ENCODE measurements at regions not wholly inside any gene's neighbourhood (a gene's known extent, or its start where the extent isn't known, plus 50 kb on each side); places are given as distances from the start of the nearest gene placed in this dataset.
A peak's percentile ranks its signal among the peaks of the same experiment; 100 is the strongest.
"Not testable (repeated sequence)": the region's sequence is repeated elsewhere in the genome, so short reads cannot be mapped to it uniquely, and the experiment has no call there.

DNA sequence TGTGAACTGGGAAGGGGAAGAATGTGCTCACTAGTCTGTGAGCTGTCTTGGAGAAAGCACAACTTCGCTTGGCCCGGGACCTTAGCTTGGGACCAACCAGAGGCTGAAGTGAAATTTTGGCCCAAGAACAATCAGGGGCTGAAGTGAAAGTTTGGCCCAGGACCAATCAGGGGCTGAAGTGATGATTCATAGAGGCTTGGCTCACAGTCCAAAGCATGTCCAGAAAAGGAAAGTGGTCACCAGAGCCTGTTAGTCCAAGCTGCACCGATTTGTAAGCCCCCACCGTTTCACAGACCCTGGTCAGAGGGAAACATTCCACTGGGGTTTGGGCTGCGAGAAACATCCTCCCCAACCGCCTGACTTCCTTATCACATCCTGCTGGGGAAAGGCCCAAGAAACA, 763.3 kb downstream of the SPATA31A7 start:
- not testable (repeated sequence) for DNase-seq (ENCODE audit: low spot score)

DNA sequence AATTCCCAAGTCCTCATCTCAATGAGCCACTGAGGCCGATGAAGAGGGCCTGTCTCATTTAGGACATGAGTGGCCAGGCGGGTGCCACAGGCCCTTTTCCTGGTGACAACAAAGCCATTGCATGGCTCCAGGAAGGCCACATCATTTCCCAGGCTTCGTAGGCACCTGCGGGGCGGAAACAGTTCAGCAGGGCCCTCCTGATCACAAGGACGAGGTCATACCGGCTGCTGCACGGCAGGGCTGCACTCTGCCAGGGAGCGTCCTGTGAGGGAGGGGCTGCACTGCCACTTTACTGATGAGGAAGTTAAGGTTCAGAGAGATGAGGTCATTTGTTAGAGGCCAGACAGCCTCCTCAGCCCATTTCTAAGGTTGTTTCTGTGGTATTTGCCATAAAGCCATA, 781.8 kb downstream of the SPATA31A7 start:
- not testable (repeated sequence) for DNase-seq (ENCODE audit: low spot score)

DNA sequence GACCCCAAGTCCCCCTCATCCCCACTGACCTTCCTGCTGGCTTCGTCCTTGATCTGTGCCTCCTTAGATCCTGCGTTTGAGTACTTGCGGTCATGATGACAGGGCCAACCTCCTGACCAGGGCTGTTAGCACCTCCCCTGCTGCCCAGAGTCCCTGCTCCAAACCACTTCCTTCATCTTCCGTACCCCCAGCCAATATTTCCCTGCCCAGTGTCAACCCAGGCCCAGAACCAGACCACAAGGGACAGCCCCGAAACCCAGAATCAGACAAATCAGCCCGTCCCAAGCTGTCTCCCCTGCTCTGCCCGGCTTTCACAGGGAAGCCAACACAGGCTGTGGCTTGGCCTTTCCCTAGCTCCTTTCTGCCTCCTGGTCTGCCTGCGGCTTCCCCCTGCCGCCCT, 784.7 kb downstream of the SPATA31A7 start:
- peak; percentile 4 for DNase-seq (ENCODE audit: low spot score)

DNA sequence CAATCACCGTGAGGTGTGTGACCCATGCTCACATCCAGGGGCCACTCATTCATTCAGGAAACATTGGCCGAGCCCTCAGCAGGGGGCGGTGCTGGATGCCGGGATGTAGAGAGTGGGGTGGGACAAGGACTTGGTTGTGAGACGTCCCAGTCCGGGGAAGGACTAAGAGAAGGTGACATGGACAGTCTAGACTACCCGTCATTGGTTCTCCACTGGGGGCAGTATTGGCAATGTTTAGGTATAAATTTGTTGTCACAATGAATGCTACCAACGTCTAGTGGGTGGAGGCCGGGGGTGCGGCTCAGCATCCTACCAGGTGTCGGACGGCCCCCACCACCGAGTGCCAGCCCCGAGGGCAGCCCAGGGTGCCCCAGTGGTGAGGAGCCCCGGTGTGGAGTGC, 786.5 kb downstream of the SPATA31A7 start:
- not testable (repeated sequence) for DNase-seq (ENCODE audit: low spot score)

GRCh38 chr9:61982727-61983126, 792.9 kb downstream of the SPATA31A7 start:
- DNase-seq (ENCODE audit: low spot score): peak; percentile 1

GRCh38 chr9:61983441-61983840, 793.6 kb downstream of the SPATA31A7 start:
- not testable (repeated sequence) for DNase-seq (ENCODE audit: low spot score)

DNA sequence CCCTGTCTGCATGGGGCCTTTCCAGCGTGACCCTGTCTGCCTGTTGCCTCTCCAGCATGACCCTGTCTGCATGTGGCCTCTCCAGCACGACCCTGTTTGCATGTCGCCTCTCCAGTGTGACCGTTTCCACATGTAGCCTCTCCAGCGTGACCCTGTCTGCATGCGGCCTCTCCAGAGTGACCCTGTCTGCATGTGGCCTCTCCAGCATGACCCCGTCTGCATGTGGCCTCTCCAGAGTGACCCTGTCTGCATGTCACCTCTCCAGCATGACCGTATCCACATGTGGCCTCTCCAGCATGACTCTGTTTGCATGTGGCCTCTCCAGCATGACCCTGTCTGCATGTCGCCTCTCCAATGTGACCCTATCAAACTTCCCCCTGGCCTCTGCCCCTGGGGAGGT, 794.1 kb downstream of the SPATA31A7 start:
- DNase-seq (ENCODE audit: low spot score): peak; percentile 37

DNA sequence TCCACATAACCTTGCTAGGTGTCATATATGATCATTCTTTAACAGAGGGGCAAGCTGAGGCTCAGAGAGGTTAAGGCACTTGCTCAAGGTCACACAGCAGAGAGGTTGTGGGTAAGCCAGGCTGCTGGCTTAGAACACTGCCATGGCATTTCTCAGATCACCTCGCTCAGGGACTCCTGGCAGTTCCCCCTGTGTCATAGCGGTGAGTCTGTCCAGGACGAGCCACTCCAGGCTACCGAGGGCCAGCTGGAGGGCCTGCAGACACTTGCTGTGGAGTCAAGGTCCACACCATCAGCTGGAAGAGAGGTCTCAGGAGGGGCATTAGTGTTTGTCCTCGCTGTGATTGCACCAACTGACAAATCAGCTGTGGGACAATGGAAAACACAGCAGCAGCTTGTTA, 794.7 kb downstream of the SPATA31A7 start:
- not testable (repeated sequence) for DNase-seq (ENCODE audit: low spot score)

- not testable (repeated sequence) for DNase-seq (ENCODE audit: low spot score)
Observed at GRCh38 chr9:61992110-61992509, 802.3 kb downstream of the SPATA31A7 start.

DNA sequence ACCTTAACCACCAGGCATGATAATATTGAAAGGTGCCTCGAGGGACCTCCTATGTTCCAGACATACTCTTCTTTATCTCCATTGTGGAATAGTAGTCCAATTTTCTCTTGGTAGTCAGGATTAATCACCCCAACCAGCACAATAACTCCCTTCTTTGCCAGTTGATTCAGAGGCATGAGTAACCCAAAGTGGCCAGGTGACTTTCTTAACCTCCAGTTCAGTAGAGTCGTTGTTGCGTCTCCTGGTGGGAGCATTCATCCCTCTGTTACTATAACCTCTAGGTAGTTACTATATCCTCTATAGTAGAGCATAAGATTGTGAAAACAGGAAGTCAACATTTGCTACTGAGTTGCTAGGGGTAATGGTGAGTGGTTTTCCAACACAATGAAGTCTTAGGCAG, 842.6 kb downstream of the SPATA31A7 start:
- DNase-seq (ENCODE audit: low spot score): not testable (repeated sequence)

GRCh38 chr9:62038260-62038659, 848.4 kb downstream of the SPATA31A7 start:
- not testable (repeated sequence) for DNase-seq (ENCODE audit: low spot score)

- not testable (repeated sequence) for DNase-seq (ENCODE audit: low spot score)
Observed at GRCh38 chr9:62058155-62058554, 868.3 kb downstream of the SPATA31A7 start.

DNA sequence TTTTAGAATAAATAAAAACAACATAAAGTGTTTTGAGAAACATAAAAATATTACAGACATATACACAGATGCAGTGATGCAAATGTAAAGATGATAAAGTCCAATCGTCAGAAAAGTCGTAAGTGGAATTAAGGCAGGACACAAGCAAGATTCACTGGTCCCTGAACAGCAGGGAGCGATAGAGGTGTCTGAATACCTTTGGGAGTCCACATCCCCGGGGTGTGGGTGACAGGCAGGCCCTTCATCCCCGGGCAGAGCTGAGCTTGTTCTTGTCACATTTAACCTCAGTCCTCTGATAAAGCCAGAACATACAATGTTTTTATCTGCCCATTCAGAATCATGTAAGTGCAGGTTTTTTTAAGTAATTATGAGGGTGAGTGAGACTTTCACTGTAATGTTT, 881.2 kb downstream of the SPATA31A7 start:
- DNase-seq (ENCODE audit: low spot score): not testable (repeated sequence)

GRCh38 chr9:62073401-62073800, 883.6 kb downstream of the SPATA31A7 start:
- not testable (repeated sequence) for DNase-seq (ENCODE audit: low spot score)

GRCh38 chr9:62084245-62084644, 894.4 kb downstream of the SPATA31A7 start:
- DNase-seq (ENCODE audit: low spot score): not testable (repeated sequence)

DNA sequence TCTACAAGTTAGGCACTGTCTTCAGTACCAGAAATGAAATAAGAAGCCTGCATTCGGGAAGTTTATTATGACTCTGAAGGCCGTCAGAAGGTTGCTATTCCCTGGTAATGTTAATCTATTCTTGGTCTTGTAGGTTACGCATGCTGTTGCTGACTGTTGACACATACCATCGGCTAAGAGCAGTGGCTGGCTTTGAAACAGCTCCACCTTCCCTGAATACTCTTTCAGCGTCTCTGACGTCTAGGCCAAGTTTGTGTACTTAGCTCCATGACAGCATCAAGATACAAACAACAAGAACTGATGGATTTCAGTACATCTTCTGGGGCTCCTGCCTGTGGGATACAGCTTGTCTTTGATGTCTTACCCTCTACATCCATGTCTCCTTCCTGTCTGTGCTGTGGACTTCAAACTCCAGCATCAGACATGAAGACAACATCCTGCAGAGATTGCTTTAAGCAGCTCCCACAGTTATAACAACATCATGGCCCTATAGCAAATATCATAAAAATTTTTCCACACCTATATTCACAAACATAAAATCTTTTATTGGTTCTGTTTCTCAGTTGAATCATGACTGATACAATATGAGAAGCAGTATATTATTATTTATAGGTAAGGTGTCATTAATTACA, 906.0 kb downstream of the SPATA31A7 start:
- DNase-seq (ENCODE audit: low spot score): not testable (repeated sequence)

- not testable (repeated sequence) for DNase-seq (ENCODE audit: low spot score)
Observed at GRCh38 chr9:62110486-62110885, 920.6 kb downstream of the SPATA31A7 start.

DNA sequence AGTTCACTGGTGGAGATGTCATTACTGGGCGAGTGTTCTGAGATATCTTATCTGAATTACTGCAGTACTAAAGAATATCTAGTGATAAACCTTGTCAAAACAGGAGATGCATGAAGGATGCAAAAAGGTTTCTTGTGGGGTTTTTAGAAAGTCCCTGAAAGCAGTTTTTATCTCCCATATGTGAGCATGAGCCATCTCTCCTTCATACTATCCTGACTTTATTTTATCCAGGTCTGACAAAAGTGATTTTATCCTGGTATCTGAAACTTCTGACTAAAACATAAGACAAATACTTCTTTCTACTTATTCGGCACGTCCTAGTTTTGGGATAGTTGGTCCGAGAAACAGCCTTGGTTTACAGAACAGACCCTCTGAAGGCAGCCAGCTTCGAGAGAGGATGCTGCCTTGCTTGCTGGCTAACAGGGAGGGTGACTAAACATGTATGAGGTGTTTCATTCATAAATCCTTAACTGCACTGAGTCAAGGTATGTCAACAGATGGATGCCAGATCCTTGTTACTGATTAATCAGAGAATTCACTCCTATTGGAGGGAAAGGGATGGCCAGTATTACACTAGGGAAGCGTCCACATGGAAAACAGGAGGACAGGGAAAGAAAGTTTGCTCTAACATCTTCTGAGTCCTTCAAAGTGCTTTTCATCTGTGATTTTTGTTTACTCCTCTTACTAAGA, 927.3 kb downstream of the SPATA31A7 start:
- DNase-seq (ENCODE audit: low spot score): not testable (repeated sequence)

- DNase-seq (ENCODE audit: low spot score): not testable (repeated sequence)
Observed at GRCh38 chr9:62119656-62120055, 929.8 kb downstream of the SPATA31A7 start.

GRCh38 chr9:62125631-62126611, 936.1 kb downstream of the SPATA31A7 start:
- DNase-seq (ENCODE audit: low spot score): not testable (repeated sequence)

DNA sequence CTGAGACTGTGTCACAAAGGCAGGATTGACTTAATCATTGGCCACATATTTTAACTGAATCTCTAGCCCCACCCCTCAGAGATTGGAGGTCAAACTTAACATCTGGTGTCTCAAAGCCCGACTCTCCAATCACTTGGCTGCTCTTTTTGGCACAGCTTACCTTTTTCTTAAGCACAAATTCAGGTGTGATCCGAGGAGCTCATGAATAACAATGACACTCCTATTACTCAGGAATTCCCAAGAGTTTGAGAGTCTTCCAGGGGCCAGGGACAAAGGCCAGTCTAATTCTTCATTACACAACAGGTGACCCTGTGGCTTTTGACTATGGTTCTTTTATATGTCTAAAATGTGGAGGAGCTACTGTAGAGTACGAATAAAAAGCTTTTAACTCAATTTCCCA, 945.2 kb downstream of the SPATA31A7 start:
- DNase-seq (ENCODE audit: low spot score): not testable (repeated sequence)

DNA sequence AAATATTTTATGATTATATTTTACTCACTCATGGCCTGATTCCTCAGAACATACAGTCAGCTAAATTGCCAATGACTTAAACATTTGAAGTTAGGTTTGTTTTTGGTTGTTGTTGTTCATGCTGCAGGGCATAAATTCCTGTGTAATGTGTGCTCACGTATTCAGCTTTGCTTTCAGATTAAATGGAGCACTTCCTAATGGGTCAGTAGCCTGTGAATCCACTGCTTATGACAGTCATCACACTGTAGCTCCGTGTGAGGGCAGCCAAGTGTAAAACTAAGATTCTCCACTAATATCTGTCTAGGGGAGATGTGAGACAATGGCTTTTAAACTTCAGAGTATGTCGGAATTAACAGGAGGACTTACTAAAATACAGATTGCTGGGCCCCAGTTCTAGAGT, 955.8 kb downstream of the SPATA31A7 start:
- not testable (repeated sequence) for DNase-seq (ENCODE audit: low spot score)

Data from ecto neural progenitor cell (in vitro differentiated cells).